Stimulated activated CD4-positive, alpha-beta T cell treated with anti-CD3 and anti-CD28 coated beads, Interleukin-1b, Interleukin-23, amount 100 ng/mL, for 24 hours (primary cell): ENCODE measurements at regions not wholly inside any gene's neighbourhood (a gene's known extent, or its start where the extent isn't known, plus 50 kb on each side); places are given as distances from the start of the nearest gene placed in this dataset.
"Not testable (repeated sequence)": the region's sequence is repeated elsewhere in the genome, so short reads cannot be mapped to it uniquely, and the experiment has no call there.

ENCODE experiments used
- DNase-seq, 4 experiments: peaks; one replicate each; pipeline ENCODE4 v3.0.0-alpha.2; 2020; ENCODE audit warnings: low read depth in 4 of 4, low spot score in 1 of 4

GRCh38 chrX:120753413-120754251, 122.0 kb downstream of the CT47B1 start:
- peak in 1 of 4 experiments; percentile 22 for DNase-seq

- no peak for DNase-seq
These were observed 122.7 kb upstream of the C1GALT1C1 start for GRCh38 chrX:120752431-120753082.

DNA sequence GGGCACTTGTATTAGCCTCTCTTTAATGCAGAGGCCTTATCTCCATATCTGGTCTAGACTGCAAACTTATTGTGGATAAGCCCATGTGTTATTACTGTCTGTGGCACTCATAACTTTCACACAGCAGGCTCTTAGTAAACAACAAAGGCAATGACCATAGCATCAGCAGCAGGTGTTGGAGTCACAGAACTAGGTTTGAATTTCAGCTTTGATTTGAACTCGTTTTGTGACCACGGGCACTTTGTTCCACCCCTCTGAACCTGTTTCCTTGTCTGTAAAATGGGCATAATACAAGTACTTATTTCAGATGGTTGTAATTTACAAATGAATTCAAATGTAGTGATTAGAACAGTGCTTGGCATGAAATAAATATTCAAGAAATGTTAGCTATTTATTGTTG, 121.8 kb upstream of the C1GALT1C1 start:
- no peak for DNase-seq

GRCh38 chrX:120750381-120750780, 120.5 kb upstream of the C1GALT1C1 start:
- no peak for DNase-seq

DNA sequence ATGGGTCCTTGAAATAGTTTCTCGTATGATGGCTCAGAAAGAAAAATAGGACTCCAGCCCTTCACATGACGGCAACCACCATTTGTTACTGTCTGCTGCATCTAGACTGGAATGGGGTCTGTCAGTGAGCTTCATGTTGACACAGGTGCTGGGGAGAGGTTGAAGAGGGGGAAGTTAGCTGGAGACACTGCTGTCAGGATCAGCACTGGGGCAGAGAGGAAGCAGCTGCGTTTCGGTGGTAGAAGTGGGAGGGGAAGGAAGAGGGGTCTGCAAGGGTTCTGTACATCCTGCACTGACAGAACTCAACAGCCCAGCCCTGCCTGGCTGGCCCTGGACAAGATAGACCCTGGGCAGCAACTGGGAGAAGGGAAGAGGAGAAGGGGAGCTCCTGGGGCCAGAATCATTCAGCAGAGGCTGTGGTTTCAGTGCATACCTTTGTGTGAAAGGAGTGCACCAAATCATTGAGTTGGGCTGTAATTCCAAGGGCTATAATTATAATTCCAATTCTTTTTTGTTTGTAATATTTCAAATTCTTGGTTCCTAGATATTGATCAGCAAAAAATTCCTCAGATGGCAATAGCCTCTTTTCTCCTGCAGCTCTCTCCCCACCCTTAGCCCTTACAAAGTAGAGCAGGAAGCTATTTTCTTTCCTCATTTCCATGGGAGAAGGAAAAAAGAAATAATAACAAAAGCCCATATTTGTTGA, 119.4 kb upstream of the C1GALT1C1 start:
- DNase-seq = no peak

DNA sequence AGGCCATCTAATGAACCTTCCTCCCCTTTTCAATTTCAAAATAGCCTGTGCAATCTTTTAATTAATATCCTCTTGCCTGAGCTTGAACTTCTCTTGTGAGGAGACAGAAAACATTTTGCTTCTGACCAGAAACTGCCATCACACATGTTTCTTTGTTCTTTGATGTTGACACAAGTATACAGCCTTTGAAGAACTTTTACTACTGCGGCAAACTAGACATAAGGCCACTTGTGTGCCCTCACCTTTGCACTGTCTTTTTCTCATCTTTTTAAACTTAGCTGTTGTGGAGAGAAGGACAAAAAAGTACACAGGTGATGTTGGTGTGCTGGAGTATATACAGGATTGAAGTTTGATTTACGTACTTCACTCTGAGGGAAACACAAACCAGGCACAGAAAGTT, 116.3 kb upstream of the C1GALT1C1 start:
- DNase-seq = no peak

DNA sequence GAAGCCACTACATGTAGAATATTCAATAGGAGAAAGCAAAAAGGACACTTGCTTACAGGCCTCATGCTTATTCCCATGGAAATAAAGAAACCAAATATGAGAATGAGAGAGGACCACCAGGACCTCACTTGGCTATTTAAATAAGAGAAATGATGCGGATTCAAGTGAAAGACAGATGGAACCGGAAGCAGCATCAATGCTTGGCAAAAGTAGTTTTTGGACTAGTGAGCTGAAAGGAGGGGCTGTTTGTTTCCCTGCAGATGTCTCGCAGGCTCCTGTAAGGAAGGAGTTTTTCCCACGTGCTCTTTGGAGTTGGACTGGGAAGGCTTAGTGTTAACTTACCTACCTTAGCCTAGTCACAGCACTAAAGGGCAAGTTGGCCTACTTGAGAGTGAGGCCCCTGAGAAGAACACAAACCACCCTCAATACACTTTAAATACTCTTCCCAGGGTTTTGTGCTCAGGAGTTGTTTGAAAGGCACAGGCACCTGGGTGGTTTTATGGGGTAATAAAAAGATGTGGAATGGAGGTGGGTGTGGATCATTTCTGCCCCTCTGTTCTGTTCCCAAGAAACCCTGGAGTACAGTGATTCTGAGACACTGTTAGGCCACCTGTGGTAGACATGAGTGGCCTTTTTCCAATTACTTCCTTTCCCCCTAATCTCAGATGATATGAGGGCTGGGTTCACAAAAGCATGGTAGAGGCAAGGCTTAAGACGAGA, 113.3 kb upstream of the C1GALT1C1 start:
- no peak for DNase-seq

DNA sequence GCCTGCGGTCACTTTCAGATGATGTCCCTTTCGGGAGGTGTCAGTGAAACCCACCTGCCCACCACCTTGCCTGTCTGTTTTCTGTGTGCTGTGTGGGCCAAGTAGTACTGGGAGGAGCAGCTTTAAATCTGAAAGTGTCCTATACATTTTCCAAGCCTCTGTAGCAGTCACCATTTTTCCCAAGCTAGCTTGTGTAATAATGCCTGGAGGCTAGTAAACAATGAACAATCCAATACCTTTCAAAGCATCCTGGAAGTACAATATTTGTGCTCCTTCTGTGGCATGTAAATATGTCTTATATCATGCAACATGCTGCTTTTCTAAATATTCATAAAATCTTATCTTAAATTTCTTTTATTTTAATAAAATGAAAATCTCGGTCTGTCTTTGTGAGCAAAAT, 111.6 kb upstream of the C1GALT1C1 start:
- no peak for DNase-seq

- DNase-seq = no peak
These were observed 110.2 kb upstream of the C1GALT1C1 start for GRCh38 chrX:120740072-120740471.

DNA sequence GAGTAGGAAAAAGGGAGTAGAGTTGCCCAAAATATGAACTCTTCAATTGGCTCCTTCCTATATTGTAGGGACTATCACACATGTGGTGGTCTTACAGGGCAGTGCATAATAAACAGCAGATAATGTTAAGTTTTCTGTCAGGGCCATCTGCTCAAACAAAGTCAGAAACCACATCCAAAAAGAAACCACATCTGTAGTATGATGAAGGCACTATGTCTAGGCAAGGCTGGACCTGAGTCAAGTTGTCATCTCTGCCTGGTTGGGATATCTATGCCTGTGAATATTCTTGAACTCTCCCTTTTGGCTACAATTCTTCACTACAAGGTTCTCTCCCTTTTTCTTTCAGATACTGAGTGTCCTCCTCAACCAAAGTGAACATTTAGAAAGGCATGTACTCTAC, 109.4 kb upstream of the C1GALT1C1 start:
- DNase-seq = no peak

DNA sequence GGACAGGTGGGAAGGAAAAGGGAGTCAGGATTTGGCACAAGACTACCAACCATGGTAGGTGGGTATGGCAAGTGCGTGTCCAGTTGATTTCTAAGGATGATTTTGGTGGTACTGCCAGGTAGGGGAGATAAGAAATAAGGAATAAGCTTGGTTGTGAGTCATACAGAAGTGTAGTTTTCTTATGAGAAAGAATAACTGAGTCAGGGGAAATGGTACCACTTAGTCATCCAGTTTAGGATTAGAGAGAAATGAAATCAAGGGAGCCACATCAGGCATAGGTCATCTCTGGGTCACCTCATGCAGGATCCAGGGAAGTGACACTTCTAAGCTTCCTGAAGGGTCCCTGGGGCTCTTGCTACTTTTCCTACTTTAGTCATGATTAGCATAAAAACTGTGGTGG, 107.1 kb upstream of the C1GALT1C1 start:
- DNase-seq = peak in 1 of 4 experiments; percentile 4

DNA sequence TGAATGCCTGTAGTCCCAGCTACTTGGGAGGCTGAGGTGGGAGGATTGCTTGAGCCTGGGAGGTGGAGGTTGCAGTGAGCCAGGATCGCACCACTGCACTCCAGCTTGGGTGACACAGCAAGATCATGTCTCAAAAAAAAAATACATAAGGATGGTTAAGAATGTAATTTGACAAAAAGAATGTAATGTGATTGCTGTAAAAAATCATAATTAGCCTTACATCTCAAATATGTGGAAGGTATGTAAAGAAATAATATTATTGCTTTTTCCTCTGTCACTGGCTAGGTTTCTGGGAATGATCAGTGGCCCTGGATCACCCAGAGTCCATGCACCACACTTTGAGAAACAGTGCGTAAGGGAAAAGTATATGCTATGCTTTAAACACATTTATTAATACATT, 106.1 kb upstream of the C1GALT1C1 start:
- DNase-seq = no peak

- DNase-seq = no peak
These were observed 103.0 kb upstream of the C1GALT1C1 start for GRCh38 chrX:120732879-120733278.

- DNase-seq = no peak
These were observed 102.6 kb upstream of the C1GALT1C1 start for GRCh38 chrX:120732461-120732860.

DNA sequence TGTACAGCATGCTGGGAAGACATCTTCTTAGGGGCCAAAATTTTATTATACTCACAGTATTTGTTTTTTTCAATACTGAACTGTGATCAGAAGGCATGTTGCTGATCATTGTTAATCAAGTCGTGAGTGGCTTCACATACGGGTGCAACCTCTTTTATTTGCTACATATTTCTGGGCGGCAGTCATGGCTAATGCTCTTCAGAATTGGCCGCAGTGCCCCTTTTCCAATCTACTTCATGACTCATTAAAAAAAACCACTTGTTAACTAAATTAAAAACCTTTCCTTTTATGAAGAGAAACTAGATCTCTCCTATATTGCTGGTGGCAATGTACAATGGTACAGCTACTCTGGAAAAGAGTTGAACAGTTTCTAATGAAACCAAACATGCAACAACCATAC, 101.5 kb upstream of the C1GALT1C1 start:
- DNase-seq = no peak

DNA sequence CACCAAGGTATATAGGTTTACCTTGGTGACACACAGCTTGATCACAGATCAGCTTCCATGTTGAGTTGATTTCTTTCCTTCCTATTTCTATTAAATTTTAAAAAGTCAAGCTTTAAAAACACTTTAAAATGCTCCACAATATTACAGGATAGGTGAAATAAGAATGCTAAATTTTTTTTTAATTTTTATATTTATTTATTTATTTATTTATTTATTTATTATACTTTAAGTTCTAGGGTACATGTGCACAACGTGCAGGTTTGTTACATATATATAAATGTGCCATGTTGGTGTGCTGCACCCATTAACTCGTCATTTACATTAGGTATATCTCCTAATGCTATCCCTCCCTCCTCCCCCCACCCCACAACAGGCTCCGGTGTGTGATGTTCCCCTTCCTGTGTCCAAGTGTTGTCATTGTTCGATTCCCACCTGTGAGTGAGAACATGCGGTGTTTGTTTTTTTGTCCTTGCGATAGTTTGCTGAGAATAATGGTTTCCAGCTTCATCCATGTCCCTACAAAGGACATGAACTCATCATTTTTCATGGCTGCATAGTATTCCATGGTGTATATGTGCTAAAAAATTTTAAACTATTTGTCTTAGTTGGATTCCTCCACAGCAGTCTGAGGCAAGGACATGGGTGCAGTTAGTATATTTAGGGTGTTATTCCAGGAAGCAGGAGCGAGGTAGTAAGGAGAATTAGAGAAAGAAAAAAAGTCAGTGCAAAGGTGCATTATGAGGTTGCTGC, 99.8 kb upstream of the C1GALT1C1 start:
- not testable (repeated sequence) for DNase-seq

DNA sequence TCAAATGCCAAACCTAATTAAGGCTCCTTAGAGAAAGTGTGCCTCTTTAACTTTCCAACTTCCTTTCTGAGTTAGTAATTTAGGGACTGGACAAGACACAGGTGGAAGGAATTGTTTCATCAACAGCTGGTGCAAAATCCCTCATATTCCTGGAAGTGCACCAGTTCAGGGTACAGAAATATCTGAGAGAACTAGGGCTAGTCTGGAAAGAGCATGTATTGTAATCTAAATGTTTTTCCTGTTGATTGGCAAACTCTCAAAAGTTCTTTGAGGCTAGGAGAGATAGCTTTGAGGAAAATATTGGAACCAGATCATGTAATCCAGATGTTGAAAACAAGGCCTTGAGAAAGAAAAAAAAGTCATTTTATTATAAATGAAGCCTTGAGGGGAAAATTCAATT, 98.1 kb upstream of the C1GALT1C1 start:
- no peak for DNase-seq

- no peak for DNase-seq
These were observed 97.6 kb upstream of the C1GALT1C1 start for GRCh38 chrX:120727452-120727851.

DNA sequence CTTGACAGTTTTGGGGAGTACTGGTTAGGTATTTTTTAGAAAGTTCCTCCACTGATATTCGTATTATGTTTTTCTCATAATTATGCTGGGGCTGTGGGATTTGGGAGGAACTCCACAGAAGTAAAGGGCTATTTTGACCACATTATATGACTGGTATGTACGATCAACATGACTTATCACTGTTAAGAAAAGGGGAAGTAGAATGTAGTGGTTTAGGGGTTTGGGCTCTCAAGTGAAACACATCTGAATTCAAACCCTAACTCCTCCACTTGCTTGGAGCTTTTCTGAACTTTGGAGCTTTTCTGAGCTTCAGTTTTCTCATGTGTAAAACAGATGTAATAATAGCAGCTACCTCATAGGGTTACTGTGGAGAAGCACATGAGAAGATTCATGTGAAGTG, 96.4 kb upstream of the C1GALT1C1 start:
- DNase-seq = no peak

DNA sequence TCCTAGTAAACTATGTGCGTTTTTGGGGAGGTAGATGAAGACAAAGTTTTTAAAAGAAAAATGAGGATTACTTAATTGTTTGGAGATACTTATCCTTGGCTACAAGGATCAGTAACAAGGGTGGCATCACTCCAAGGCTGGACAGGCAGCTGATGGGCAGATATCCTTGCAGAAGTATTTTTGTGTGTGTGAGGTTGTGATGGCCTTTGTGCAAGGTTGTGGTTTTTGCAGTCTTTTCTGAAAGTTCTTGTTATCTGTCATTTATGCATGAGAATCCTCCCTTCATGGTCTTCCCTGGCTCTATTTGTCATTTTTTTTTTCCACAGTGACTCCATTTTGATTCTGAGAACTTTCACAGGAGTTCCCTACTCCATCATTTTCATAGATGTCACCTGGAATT, 96.0 kb upstream of the C1GALT1C1 start:
- no peak for DNase-seq

DNA sequence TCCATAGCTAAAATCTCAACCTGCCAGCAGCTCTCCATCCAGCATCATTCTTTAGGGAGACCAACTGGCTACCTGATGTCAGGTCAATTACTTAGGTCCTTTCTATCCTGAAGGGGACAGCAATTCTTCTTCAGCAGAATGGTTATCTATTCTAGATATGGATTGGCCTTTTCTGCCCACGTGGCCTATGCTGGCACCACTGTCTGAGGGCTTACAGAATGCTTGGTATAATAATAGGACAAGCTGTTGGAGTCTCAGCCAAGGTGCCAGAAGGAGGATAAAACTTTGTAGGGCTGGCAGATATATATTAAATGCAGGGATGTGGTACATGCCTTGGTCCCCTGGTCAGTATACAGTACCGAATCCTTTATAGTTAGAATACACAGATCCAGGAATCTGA, 89.8 kb upstream of the C1GALT1C1 start:
- DNase-seq = no peak
